Spleen (tissue), 7 donors: ENCODE measurements at regions not wholly inside any gene's neighbourhood (a gene's known extent, or its start where the extent isn't known, plus 50 kb on each side); places are given as distances from the start of the nearest gene placed in this dataset.

Experiments used
- POLR2A ChIP-seq, 3 donors: fragments of 450-650 bp; IDR thresholded peaks; one replicate each; pipeline ENCODE4 v1.5.1; 2017; ENCODE audit warnings: antibody characterized with exemption in 3 of 3, mild to moderate bottlenecking in 1 of 3
- TF ChIP-seq, protein P1 (sequence below), 11 experiments: fragments of 200-600 bp in 7 of 11; fragments of 450-650 bp in 4 of 11; sonication (generic) in 4 of 11; IDR thresholded peaks in 8 of 11; conservative IDR thresholded peaks in 3 of 11; 1 replicate in 7 of 11; 2 replicates in 4 of 11; pipeline versions ENCODE4 v1.4.0 to v1.8.0; 2016 to 2021; ENCODE audit warnings: antibody characterized with exemption in 11 of 11, inconsistent platforms in 4 of 11, mild to moderate bottlenecking in 1 of 11
- donor health status: DM: no; HTN: no; CAD: no; lungs with moderate emphysema.
- donor health status: DM: no; HTN: no; CAD: no.
- donor health status: DM: no; HTN: no; CAD: no.

GRCh38 chr21:27086630-27087029, 119.7 kb upstream of the ADAMTS5 start:
- TF ChIP-seq, protein P1, sequence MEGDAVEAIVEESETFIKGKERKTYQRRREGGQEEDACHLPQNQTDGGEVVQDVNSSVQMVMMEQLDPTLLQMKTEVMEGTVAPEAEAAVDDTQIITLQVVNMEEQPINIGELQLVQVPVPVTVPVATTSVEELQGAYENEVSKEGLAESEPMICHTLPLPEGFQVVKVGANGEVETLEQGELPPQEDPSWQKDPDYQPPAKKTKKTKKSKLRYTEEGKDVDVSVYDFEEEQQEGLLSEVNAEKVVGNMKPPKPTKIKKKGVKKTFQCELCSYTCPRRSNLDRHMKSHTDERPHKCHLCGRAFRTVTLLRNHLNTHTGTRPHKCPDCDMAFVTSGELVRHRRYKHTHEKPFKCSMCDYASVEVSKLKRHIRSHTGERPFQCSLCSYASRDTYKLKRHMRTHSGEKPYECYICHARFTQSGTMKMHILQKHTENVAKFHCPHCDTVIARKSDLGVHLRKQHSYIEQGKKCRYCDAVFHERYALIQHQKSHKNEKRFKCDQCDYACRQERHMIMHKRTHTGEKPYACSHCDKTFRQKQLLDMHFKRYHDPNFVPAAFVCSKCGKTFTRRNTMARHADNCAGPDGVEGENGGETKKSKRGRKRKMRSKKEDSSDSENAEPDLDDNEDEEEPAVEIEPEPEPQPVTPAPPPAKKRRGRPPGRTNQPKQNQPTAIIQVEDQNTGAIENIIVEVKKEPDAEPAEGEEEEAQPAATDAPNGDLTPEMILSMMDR (IDR thresholded peaks at IDR 0.05 in 8 of 11, conservative IDR thresholded peaks at IDR 0.05 in 3 of 11): no peak
- no peak for TF ChIP-seq POLR2A (IDR thresholded peaks at IDR 0.05)
